Stimulated activated CD8-positive, alpha-beta memory T cell treated with anti-CD3 and anti-CD28 coated beads, Interleukin-12 subunit alpha, Interleukin-12 subunit beta, amount 100 ng/mL, for 24 hours (primary cell): ENCODE measurements at regions not wholly inside any gene's neighbourhood (a gene's known extent, or its start where the extent isn't known, plus 50 kb on each side); places are given as distances from the start of the nearest gene placed in this dataset.

Experiments
- DNase-seq: peaks from one replicate; pipeline ENCODE4 v3.0.0-alpha.2; 2020; ENCODE audit errors: extremely low read depth

DNA sequence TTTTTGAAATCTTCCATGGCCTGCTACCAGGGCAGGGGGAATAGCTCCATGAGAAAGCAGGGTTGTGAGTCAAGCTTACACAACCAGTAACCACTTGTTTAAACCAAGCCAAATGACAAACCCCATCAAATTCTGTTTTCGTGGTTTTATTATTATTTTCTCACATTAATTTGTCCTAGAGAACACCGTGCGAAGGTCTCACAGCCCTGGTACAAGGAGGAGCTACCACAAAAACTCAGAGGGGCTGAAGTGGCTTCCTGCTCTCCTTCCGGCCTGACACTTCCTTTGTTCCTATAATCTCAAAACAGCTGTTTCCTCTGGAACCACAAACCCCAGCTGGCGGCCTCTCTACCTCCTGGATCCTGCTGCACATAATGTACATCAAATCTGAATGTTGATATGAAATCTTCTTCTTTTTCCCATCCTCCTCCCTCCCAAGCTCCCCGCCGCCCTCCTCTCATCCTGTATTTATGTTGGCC, 375.9 kb downstream of the MCTP2 start:
- DNase-seq: no peak

DNA sequence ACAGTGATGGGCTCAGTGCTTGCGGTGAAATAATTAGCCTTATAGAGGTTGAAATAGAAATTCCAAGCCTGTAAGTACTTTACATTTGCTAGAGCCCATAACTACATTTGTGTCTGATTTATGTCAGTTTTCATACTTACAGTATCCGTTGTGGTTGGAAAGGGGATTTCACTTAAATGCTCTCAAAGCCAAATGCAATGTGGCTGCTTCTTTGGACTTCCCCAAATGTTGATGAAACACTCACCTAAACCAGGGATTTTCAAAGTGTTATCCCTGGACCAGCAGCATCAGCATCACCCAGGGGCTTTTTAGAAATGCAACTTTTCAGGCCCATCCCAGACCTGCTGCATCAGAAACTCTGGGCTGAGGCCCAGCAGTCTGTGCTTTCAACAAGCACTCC, 378.7 kb downstream of the MCTP2 start:
- DNase-seq: no peak

DNA sequence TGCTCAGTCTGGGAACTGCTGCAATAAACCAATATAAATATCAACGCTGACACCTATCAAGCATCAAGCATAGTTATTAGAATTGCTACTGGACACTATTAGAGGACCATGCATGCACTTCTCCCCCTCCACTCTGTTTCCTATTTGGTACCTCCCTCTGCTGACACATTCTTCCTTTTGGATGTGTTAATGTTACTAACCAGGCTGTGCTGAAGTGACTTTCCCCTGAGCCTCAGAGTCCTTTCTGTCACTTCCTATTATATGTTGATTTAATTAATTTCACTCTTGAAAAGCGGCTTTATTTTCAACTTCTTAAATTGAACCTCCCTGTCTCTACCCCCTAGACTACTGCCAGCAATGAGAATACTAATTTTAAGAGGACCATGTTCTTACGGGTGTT, 379.1 kb downstream of the MCTP2 start:
- DNase-seq: no peak

DNA sequence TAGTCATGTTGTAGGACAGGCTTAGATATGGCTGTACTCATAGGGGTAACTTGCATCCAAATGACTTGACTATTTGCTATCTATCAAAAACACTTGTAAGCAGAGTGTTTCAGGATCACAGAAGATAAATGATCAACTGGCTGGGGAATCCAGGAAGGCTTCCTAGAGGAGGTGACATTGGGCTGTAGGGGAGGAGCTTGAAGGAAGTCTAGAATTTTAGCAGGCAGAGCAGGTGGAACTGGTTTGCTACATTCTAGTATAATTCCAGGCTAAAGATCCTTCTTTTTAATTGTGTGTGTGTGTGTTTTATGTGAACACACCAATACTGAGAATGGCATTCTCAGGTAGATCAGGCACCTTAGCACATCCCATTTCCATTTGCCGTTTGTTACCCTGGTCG, 380.3 kb downstream of the MCTP2 start:
- DNase-seq: no peak

DNA sequence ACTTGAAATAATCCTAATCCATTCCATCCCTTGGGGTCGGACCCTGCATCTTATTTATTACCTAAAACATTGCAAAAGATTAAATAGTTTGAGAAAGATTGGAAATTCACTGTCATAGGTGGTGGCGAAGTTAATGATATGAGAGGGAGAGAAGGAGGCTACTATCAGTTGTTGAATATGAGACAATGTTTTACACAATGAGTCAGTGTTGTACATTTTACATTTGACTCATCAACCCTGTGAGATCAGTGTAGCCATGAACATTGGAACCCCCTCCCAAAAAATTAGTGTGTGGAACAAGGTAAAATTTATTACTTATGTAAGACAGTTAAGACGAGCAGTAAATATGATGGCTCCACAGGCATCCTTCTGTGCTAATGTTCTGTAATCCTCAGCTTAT, 384.3 kb downstream of the MCTP2 start:
- no peak for DNase-seq

DNA sequence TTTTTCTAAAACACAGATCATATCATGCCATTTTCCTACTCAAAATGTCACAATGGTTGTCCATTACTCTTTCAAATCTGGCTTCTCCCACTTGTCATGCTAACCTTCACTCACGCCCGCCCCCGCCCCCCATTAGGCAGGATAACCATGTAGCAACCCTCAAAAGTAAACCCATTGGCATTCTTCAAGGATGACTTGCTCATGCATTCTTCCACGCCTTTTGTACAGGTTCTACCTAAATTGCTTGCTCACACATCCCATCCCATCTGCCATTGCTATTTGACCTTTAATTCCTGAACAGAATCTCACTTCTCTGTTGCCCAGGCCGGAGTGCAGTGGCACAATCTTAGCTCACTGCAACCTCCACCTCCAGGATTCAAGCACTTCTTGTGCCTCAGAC, 389.3 kb downstream of the MCTP2 start:
- DNase-seq: no peak

DNA sequence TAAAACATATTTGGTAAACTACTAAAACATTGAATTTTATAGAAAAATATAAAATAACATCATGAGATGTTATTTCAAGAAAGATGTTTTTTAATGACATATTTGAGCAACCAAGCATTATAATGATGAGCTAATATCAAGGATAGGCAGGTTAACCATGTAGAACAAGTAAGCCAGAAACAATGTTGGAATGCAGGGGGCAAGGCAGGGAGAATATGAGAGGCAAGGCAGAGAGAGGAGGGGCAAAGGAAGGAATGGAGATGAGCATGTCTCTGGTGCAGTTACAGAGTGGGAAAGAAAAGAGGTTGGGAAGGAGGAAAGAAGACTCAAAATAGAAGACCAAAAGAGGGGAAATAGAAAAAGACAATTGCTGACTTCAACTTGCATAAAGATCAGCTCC, 390.4 kb downstream of the MCTP2 start:
- DNase-seq: no peak

DNA sequence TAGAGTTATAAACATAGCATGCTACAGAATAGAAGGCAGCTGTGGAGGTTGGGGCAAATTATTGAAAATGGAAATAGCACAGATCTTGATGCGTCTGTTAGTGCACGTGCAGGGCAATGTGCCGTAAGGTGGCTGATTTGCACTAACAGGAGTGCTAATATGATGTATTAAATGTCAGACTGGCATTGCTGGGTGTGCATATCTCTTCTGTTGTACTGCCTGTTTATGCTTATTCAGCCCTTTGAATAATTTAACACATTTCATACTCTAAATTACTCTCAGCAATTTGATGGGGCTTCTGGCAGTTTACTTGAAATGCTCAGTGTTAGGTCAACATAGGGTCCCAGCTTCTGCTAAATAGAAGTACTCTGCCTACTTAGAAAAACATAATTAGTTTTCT, 395.6 kb downstream of the MCTP2 start:
- no peak for DNase-seq

DNA sequence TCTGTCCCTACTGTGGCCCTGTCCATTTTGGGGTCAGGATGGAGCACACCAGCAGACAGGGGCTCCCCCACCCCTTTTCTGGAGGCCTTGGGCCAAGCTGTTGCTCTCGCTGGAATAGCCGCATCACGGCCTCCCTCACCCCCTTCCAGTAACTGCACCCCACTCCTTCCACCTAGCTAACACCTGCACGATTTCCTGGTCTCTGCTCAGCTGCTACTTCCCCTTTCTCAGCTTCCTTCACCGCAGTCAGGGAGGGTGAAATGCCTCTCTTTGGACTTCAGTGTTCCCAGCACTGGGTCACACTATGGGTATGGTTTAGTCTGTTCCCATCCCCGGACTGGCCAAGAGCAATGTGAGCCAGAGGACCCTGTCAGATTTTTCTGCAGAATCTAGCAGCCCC, 400.2 kb downstream of the MCTP2 start:
- DNase-seq: no peak

DNA sequence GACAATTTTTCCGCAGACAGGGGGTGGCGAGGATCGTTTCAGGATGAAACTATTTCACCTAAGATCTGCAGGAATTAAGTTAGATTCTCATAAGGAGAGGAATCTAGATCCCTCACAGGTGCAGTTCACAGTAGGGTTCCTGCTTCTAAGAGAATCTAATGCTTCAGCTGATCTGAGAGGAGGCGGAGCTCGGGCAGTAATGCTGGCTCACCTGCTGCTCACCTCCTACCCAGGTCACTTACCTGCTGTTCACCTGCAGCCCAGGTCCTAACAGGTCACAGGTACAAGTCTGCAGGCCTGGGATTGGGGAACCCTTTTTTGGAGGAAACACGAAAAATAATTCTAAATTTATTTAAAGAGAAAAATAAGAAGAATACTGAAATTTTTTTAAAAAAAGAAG, 406.8 kb downstream of the MCTP2 start:
- DNase-seq: no peak

DNA sequence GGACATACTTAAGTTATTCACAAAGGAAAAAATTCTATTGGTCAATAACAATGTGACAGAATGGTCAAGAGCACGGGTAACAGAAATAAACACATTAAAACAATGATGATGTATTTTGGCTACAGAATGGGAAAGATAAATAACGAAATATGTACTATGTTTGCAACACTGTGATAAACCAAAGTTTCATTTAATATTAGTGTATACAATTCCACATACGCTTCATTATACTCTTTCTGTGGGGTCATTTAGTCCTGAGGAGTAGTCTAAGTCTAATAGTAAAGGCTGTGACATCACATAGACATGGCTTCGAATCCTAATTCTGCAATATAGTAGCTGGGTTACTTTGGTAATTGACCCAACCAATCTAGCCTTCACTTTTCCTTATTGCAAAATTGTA, 408.3 kb downstream of the MCTP2 start:
- DNase-seq: no peak

DNA sequence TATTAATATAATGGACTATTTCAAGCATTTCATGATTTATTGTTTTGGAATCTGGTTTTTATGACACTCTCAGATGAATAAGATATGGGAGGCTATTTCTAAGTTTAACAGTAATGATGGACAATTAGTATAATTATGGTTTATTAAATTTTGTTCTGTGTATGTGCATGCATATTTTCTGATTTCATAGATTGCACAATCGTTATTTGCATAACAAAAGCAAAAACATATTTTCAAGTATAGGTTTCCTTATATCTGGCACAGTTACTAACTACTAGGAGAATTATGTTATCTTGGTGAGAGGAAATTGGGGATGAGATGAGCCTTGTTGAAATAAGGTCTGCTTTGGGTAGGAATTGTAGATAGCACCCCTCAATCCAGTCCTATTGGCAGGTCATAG, 413.1 kb downstream of the MCTP2 start:
- DNase-seq: no peak

DNA sequence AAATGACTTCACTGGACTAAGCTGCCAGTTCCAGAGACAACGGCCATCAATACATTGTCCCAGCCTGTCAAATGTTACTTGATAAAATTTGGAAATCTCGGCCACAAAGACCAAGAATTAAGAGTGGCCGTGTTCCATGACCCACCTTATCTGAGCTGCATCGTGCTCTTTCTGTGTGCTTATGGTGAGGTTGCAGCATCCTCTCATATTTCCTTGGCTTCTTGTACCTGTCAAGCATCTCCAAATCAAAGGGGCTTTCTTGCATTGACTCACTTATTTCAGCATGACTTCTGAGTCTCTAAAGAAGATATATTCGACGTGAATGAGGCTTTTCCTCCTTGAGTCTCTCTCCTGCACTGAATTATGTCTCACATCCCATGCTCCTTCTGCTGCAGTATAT, 421.7 kb downstream of the MCTP2 start:
- no peak for DNase-seq

DNA sequence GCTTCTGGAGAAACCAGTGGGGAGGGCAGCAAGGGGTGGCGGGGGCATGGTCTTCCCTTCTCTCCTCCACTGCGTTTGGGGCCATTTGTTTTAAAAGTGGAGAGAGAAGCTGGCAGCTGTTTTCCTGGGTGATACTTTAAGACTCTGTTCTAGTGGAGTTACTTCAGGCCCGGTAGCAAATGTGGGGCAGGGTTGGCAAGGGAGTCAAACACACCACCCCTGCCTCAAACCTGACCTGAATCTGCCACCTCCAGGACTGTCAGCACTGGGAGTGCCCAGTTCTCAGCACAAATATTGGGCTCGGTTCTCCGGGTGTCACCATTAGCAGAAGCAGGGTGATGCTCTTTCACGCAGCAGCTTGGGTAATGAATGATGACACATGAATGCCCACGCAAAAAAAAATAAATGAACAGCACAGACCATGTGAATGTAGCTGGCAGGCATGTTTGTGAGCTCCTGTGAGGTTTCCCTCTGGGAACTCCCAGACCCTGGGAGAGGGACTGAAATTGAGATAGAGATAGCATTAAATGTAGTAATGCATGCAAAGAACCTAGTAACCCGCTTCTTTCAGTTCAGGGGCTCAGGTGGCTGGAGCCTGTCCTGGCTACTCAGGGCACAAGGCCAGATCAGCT, 424.0 kb downstream of the MCTP2 start:
- DNase-seq: no peak

DNA sequence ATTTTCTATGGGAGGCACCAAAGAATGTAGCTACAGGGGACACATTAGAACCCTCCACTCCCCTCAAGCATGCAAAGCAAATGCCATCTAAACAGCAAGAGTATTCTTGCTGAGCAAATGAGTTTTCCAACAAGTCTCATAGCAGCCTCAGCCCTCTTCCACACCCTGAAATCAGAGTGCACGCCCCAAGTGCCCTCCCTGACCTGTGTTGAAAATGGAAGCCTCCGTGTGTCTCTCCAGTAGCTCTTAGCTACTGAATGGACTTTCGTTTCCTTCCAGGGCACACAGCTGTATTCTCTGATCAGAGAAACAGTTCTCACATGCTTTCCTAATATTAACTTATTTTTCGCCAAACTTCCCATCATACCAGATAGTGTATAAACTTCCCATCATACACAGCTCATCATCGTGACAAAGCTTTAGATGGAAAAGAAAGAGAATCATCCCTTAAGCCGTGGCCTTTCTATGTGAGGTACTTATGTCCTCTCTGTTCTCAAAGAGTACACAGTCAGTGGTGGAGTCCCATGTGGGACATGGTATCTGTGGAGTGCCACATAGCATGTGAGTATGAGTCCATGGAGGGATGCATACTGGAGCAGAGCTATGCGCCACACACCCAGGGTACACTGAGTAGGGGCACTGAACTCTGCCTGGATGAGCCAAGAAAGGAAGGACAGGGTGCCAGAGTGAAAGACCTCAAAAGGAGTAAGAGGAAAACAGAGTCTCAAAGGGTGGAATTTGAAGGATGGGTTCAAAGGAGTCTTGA, 434.5 kb downstream of the MCTP2 start:
- DNase-seq: no peak

DNA sequence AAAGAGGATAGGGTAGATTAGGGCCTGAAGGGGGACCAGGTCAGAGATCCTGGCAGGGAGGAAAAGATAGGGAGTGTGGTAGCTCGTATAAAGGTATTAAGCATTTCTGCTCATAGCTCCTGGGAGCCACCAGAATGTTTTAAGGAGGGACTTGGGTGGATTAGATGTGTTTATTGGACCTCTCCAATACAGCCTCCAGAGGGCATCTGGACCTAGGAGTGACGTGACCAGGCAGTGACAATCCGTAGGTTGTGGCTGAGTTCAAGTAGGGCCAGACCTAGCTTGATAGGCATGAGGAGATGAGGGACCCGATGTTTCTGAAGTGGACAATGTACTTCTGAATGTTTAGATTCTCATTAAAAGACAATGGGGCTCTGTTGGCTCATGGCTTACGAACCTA, 435.2 kb downstream of the MCTP2 start:
- no peak for DNase-seq

DNA sequence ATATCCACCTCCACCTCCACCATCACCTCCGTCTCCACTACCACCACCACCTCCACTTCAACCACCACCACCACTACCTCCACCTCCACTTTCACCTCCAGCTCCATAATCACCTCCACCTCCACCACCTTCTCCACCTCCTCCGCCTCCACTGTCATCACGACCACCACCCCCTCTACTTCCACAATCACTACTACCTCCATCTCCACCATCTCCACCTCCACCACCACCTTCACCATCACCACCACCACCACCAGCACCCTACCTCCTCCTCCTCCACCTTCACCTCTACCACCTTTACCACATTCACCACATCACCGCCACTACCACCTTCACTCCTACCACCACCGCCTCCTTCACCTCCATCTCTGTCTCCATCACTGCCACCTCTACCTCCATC, 435.7 kb downstream of the MCTP2 start:
- DNase-seq: no peak

DNA sequence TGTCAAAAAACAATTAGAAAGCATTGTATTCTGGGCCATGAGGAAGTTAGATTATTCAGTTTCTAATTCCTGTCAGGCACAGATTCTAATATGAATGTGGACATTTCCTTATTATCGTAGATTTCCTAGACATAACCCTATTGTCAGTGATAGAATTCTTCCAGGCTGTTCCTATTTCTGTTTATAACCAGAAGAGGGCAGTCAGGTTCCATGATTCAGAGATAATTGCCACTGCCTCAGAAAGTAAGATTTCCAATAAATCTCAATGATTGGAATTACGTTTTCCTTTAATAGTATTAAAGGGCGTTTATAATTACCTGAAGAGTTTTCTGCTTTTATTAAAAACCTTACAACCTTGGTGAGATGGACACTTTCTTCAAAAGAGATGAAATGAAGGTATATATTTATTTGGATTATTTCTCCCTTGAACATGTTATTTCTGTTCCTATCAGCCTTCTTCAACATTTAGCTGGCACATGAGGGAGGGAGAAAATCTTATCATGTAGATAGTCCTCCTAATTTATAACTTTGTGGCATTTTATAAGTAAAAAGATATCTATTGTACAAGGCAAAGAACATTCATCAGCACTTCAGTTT, 439.2 kb downstream of the MCTP2 start:
- no peak for DNase-seq

DNA sequence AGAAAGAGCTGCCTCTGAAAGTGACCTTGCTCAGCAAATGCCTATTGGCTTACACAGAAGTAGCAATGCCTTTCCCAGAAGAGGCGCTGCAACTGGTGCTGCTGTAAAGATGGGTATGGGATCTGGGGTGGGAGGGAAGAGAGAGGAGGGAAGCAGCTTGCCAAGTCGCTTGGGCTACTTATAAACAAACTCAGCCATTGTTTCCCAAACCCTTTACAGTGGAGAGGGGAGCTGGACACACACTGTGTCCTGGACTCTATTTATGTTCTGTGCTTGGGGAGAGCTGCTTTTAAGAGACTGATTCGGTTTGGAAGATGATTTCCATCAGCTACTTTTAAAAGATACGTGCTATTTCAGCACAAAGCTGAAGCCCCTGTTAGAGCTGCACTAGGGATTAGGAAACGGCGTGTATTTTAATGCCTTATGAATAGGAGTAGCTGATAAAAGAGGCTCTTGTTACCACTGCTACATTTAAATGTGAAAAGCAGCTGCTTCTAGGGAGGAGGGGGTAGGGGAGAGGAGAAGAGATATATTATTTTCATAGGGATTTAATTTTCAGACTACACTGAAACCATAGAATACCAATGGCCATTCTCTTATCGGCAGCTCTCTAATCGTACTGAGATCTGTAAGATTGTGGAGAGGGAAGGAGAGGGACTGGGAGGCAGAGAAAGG, 440.6 kb downstream of the MCTP2 start:
- no peak for DNase-seq

DNA sequence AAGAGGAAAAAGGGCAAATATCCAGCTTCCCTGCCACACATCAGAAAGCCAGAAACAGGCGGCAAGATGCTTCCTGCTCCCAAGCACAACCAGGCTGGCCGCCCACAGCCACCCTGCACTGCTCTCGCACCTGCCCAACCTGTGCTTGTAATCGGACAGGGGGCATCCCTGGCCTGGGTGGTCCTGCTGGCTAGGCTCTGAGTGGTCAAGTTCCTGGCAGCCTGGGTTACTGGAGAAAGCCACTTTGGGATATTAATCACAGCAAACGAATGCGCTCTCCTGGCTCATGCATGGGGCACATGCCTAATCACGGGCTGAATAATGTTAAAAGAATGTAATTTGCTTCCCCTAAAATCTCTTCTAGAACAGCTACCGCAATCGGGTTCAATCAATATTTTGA, 442.4 kb downstream of the MCTP2 start:
- DNase-seq: no peak

DNA sequence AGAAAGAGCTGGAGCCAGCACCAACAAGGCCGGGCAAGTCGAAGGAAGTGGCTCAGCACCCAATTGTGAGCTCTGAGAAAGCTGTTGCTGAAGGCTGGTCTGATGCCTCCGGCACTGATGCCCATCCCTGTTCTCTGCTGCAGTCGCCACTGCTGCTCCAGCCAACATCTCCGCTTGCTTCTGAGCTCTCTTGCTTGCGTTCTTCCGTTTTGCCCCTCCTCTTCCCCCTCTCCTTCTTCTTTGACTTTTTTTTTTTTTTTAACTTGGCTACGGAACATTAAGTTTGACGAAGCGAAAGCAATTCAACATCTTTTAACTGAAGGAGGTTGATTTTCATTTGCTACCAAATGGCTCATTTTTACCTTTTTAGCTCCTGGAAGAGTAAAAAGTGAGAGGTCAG, 442.9 kb downstream of the MCTP2 start:
- no peak for DNase-seq

DNA sequence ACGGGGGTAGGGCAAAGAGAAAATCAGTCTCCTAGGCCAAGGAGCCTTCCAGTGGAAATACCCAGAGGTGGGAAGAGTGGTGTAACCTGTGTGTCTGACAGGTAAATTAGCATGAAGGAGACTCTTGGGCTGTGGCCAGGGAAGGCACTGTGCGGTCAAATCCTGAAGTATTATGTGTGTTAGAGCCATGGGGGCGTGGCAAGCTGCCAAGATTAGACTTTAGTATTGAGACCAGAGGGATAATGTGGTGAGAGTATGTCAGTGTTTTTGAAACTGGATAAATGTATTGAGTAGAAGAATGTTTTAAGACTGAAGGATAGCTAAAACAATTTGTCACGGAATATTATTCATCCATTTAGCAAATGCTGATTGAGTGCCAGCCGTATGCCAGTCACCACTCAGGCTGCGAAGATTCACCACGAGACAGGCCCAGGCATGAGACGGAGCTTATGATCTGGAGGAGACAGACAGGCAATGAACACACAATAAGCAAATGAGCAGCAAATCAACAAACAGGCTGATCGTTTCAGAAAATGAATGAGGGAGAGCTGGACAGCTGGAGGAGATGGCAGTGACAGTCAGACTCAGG, 445.9 kb downstream of the MCTP2 start:
- DNase-seq: no peak
